Astrocyte (in vitro differentiated cells and primary cell): ENCODE measurements at regions not wholly inside any gene's neighbourhood (a gene's known extent, or its start where the extent isn't known, plus 50 kb on each side); places are given as distances from the start of the nearest gene placed in this dataset.

Experiments used
- DNase-seq: peaks from one replicate; pipeline ENCODE4 v3.0.0-alpha.2; 2010; ENCODE audit warnings: low read depth
- FAIRE-seq: peaks from 2 replicates; lab custom pipeline; 2011; peaks lifted over from hg19 to GRCh38; lab: Jason Lieb, UNC
- H2AFZ ChIP-seq: 2 replicates; pipeline ENCODE4 v1.6.0; 2012; ENCODE audit warnings: low read depth, low read length, inconsistent platforms
- H3K27ac ChIP-seq: 2 replicates; pipeline ENCODE4 v1.5.1; 2011; ENCODE audit warnings: low read depth, low read length, inconsistent platforms
- H3K27me3 ChIP-seq: 2 replicates; pipeline ENCODE4 v1.6.0; 2011; ENCODE audit warnings: low read length, inconsistent platforms; ENCODE audit not compliant: insufficient read depth
- H3K36me3 ChIP-seq: 2 replicates; pipeline ENCODE4 v1.5.1; 2011; ENCODE audit warnings: low read length, inconsistent platforms; ENCODE audit not compliant: insufficient read depth
- H3K4me1 ChIP-seq: 2 replicates; pipeline ENCODE4 v1.5.1; 2011; ENCODE audit warnings: low read length, inconsistent platforms; ENCODE audit not compliant: insufficient read depth
- H3K4me2 ChIP-seq: 2 replicates; pipeline ENCODE4 v1.6.0; 2012; ENCODE audit warnings: low read length, inconsistent platforms
- H3K4me3 ChIP-seq: 2 replicates; pipeline ENCODE4 v1.5.1; 2011; ENCODE audit warnings: low read depth, mild to moderate bottlenecking, low read length, inconsistent platforms; ENCODE audit not compliant: insufficient read depth
- H3K79me2 ChIP-seq: 2 replicates; pipeline ENCODE4 v1.6.0; 2012; ENCODE audit warnings: mild to moderate bottlenecking, low read length, inconsistent platforms; ENCODE audit not compliant: insufficient read depth
- H3K9ac ChIP-seq: 2 replicates; pipeline ENCODE4 v1.6.0; 2012; ENCODE audit warnings: mild to moderate bottlenecking, low read length, inconsistent platforms
- H3K9me3 ChIP-seq: 2 replicates; pipeline ENCODE4 v1.5.1; 2012; ENCODE audit warnings: low read depth, mild to moderate bottlenecking, low read length, inconsistent platforms; ENCODE audit not compliant: insufficient read depth
- H4K20me1 ChIP-seq: 2 replicates; pipeline ENCODE4 v1.6.0; 2012; ENCODE audit warnings: low read length, inconsistent platforms; ENCODE audit not compliant: insufficient read depth
- H3K27ac Mint-ChIP-seq: one replicate; pipeline ENCODE4 v1.8.0; 2021; ENCODE audit warnings: mild to moderate bottlenecking, mixed read lengths; ENCODE audit not compliant: unreplicated experiment
- H3K27me3 Mint-ChIP-seq: one replicate; pipeline ENCODE4 v1.8.0; 2021; ENCODE audit warnings: low read depth, mixed read lengths; ENCODE audit not compliant: unreplicated experiment
- H3K36me3 Mint-ChIP-seq: one replicate; pipeline ENCODE4 v1.8.0; 2021; ENCODE audit warnings: low read depth, mixed read lengths; ENCODE audit not compliant: unreplicated experiment
- H3K4me1 Mint-ChIP-seq: one replicate; pipeline ENCODE4 v1.8.0; 2021; ENCODE audit warnings: low read depth, mixed read lengths; ENCODE audit not compliant: unreplicated experiment
- H3K4me3 Mint-ChIP-seq: one replicate; pipeline ENCODE4 v1.8.0; 2021; ENCODE audit warnings: mild to moderate bottlenecking, moderate library complexity, mixed read lengths; ENCODE audit not compliant: unreplicated experiment
- H3K9me3 Mint-ChIP-seq: one replicate; pipeline ENCODE4 v1.8.0; 2021; ENCODE audit warnings: mild to moderate bottlenecking, mixed read lengths; ENCODE audit not compliant: unreplicated experiment
- CTCF ChIP-seq: IDR thresholded peaks from 2 replicates; pipeline ENCODE4 v1.5.1; 2011; ENCODE audit warnings: low read depth, mild to moderate bottlenecking, inconsistent platforms, low read length, moderate library complexity; ENCODE audit not compliant: insufficient read depth
- EZH2 ChIP-seq: IDR thresholded peaks from 2 replicates; pipeline ENCODE4 v1.6.1; 2012; ENCODE audit warnings: mild to moderate bottlenecking, low read length, inconsistent platforms; ENCODE audit not compliant: insufficient read depth

GRCh38 chr3:153343988-153344782, 182.2 kb downstream of the RAP2B start:
- no peak overlapping the region for H3K27ac ChIP-seq
- H3K4me2 ChIP-seq, result no peak overlapping the region
- Mint-ChIP-seq H3K27ac (peak overlapping the region; percentile 75), H3K4me3 (no peak overlapping the region), H3K9me3 (peaks cover 13% of the 10 kb centered on the region), H3K27me3 (no peaks in the 10 kb centered on the region), H3K4me1 (peaks cover 42% of the 10 kb centered on the region), H3K36me3 (peaks cover 5% of the 10 kb centered on the region)
- H3K27me3 ChIP-seq, result no peaks in the 10 kb centered on the region
- no peaks in the 10 kb centered on the region for H3K79me2 ChIP-seq
- H3K4me1 ChIP-seq, result no peaks in the 10 kb centered on the region
- FAIRE-seq, result no peak
- no peak overlapping the region for H3K4me3 ChIP-seq
- no peak for DNase-seq
- H3K36me3 ChIP-seq, result no peaks in the 10 kb centered on the region
- TF ChIP-seq EZH2 (no peak), CTCF (no peak)
- H2AFZ ChIP-seq, result no peak overlapping the region
- no peaks in the 10 kb centered on the region for H3K9me3 ChIP-seq
- H3K9ac ChIP-seq, result no peak overlapping the region
- no peaks in the 10 kb centered on the region for H4K20me1 ChIP-seq

- H2AFZ ChIP-seq, result no peak overlapping the region
Measured at GRCh38 chr3:153348457-153349107, 186.6 kb downstream of the RAP2B start.

More at GRCh38 chr3:153348457-153349107, 186.6 kb downstream of the RAP2B start:
- H3K4me3 Mint-ChIP-seq, result no peak overlapping the region
- H3K4me1 Mint-ChIP-seq, result peaks cover 43% of the 10 kb centered on the region
- Histone ChIP-seq H3K4me1 (peaks cover 12% of the 10 kb centered on the region), H3K9me3 (no peaks in the 10 kb centered on the region), H3K9ac (no peak overlapping the region), H4K20me1 (no peaks in the 10 kb centered on the region), H3K79me2 (no peaks in the 10 kb centered on the region), H3K27ac (no peak overlapping the region), H3K4me2 (no peak overlapping the region), H3K27me3 (no peaks in the 10 kb centered on the region), H3K4me3 (no peak overlapping the region), H3K36me3 (no peaks in the 10 kb centered on the region)
- no peaks in the 10 kb centered on the region for H3K27me3 Mint-ChIP-seq
- TF ChIP-seq CTCF (no peak), EZH2 (no peak)
- peak; percentile 55 for DNase-seq
- peak overlapping the region; percentile 4 for H3K27ac Mint-ChIP-seq
- no peaks in the 10 kb centered on the region for H3K36me3 Mint-ChIP-seq
- H3K9me3 Mint-ChIP-seq, result peaks cover 8% of the 10 kb centered on the region
- FAIRE-seq, result peak; percentile 54
